Keratinocyte (primary cell): ENCODE measurements at regions not wholly inside any gene's neighbourhood (a gene's known extent, or its start where the extent isn't known, plus 50 kb on each side); places are given as distances from the start of the nearest gene placed in this dataset.

Experiments used
- DNase-seq: peaks from one replicate; pipeline ENCODE4 v3.0.0-alpha.2; 2011; ENCODE audit warnings: low read depth, missing footprints, low spot score
- FAIRE-seq: peaks from 2 replicates; lab custom pipeline; 2011; peaks lifted over from hg19 to GRCh38; lab: Jason Lieb, UNC
- H2AFZ ChIP-seq: 2 replicates; pipeline ENCODE4 v1.6.0; 2012; ENCODE audit warnings: low read length, control low read depth, inconsistent platforms; ENCODE audit not compliant: control insufficient read depth
- H3K27ac ChIP-seq: 2 replicates; pipeline ENCODE4 v1.5.1; 2011; ENCODE audit warnings: low read length; ENCODE audit not compliant: control insufficient read depth, insufficient read depth
- H3K27me3 ChIP-seq: 3 replicates; pipeline ENCODE4 v1.6.0; 2011; ENCODE audit warnings: low read length; ENCODE audit not compliant: control insufficient read depth, insufficient read depth; ENCODE audit errors: extremely low read depth
- H3K36me3 ChIP-seq, 2 experiments: 2 replicates in 1 of 2; 3 replicates in 1 of 2; pipeline ENCODE4 v1.5.1; 2011; ENCODE audit warnings: low read length in 2 of 2, mild to moderate bottlenecking in 1 of 2; ENCODE audit not compliant: control insufficient read depth in 2 of 2, insufficient read depth in 2 of 2; ENCODE audit errors: extremely low read depth in 1 of 2
- H3K4me1 ChIP-seq: 3 replicates; pipeline ENCODE4 v1.5.1; 2011; ENCODE audit warnings: low read length; ENCODE audit not compliant: control insufficient read depth, insufficient read depth; ENCODE audit errors: extremely low read depth
- H3K4me2 ChIP-seq: 3 replicates; pipeline ENCODE4 v1.6.0; 2011; ENCODE audit warnings: low read depth, low read length; ENCODE audit not compliant: control insufficient read depth, insufficient read depth; ENCODE audit errors: extremely low read depth
- H3K4me3 ChIP-seq, 3 experiments: fragments of 200-600 bp in 1 of 3; sonication (generic) in 1 of 3; 2 replicates in 2 of 3; 3 replicates in 1 of 3; pipeline ENCODE4 v1.5.1; 2011 to 2016; ENCODE audit warnings: low read length in 3 of 3, mild to moderate bottlenecking in 3 of 3, control low read depth in 2 of 3, inconsistent platforms in 1 of 3, low read depth in 1 of 3, mixed read lengths in 1 of 3, mixed run types in 1 of 3, moderate library complexity in 1 of 3; ENCODE audit not compliant: control insufficient read depth in 2 of 3, insufficient read depth in 2 of 3; ENCODE audit errors: extremely low read depth in 1 of 3
- H3K79me2 ChIP-seq: 2 replicates; pipeline ENCODE4 v1.6.0; 2012; ENCODE audit warnings: low read length; ENCODE audit not compliant: control insufficient read depth, insufficient read depth
- H3K9ac ChIP-seq: 3 replicates; pipeline ENCODE4 v1.6.0; 2011; ENCODE audit warnings: low read length; ENCODE audit not compliant: control insufficient read depth, insufficient read depth; ENCODE audit errors: extremely low read depth
- H3K9me1 ChIP-seq: 3 replicates; pipeline ENCODE4 v1.6.0; 2011; ENCODE audit warnings: low read length; ENCODE audit not compliant: control insufficient read depth, insufficient read depth; ENCODE audit errors: extremely low read depth
- H3K9me3 ChIP-seq: 2 replicates; pipeline ENCODE4 v1.5.1; 2012; ENCODE audit warnings: low read depth, low read length; ENCODE audit not compliant: control insufficient read depth
- H4K20me1 ChIP-seq: 3 replicates; pipeline ENCODE4 v1.6.0; 2011; ENCODE audit warnings: low read length; ENCODE audit not compliant: control insufficient read depth, insufficient read depth; ENCODE audit errors: extremely low read depth
- EZH2 ChIP-seq: IDR thresholded peaks from one replicate; pipeline ENCODE4 v1.6.1; 2012; ENCODE audit warnings: inconsistent platforms, mild to moderate bottlenecking, low read length, moderate library complexity
- dilution Hi-C: fragments of 300-500 bp; cut with MboI; formaldehyde crosslinking; loops from one replicate; pipeline ENCODE4 v1.7.0; 2020; ENCODE audit warnings: low sequenced_read_pairs; ENCODE audit not compliant: extremely low pct_ligation_motif_present
- TF ChIP-seq, protein P1 (sequence below), 3 experiments: IDR thresholded peaks in 1 of 3; conservative IDR thresholded peaks in 1 of 3; optimal IDR thresholded peaks in 1 of 3; 2 replicates in 2 of 3; 3 replicates in 1 of 3; pipeline versions ENCODE3 to v1.5.1; 2011; ENCODE audit warnings: low read length in 3 of 3, mild to moderate bottlenecking in 3 of 3, moderate library complexity in 2 of 3, control low read depth in 1 of 3, inconsistent platforms in 1 of 3; ENCODE audit not compliant: insufficient read depth in 2 of 3; ENCODE audit errors: extremely low read depth in 1 of 3

DNA sequence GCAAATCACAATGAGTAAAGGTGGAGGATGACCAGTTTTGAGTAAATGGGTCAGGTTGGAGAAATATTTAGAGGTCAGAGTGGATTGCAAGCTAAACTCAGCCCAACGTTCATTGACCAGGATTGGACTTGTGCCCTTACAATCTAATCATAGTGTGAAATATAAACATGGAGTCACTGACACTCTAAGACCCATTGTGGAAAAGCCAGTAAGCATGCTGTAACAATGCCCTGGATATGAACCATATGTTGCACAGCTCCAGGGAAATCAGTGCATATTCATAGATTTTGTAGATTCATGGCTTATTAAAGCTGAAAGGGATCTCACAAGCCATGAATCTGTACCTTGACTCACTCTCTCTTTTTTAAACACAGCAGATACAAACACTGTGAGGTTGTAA is 660.2 kb upstream of the LMCD1 start:
- Histone ChIP-seq H3K79me2 (no peaks in the 10 kb centered on the region), H2AFZ (no peak overlapping the region), H4K20me1 (no peaks in the 10 kb centered on the region), H3K9me1 (no peaks in the 10 kb centered on the region), H3K9ac (no peak overlapping the region), H3K27ac (no peak overlapping the region), H3K4me1 (no peaks in the 10 kb centered on the region), H3K9me3 (no peaks in the 10 kb centered on the region), H3K4me3 (no peak overlapping the region), H3K27me3 (no peaks in the 10 kb centered on the region), H3K4me2 (no peak overlapping the region), H3K36me3 (no peaks in the 10 kb centered on the region)
- dilution Hi-C loops: no loop called here
- TF ChIP-seq, protein P1, sequence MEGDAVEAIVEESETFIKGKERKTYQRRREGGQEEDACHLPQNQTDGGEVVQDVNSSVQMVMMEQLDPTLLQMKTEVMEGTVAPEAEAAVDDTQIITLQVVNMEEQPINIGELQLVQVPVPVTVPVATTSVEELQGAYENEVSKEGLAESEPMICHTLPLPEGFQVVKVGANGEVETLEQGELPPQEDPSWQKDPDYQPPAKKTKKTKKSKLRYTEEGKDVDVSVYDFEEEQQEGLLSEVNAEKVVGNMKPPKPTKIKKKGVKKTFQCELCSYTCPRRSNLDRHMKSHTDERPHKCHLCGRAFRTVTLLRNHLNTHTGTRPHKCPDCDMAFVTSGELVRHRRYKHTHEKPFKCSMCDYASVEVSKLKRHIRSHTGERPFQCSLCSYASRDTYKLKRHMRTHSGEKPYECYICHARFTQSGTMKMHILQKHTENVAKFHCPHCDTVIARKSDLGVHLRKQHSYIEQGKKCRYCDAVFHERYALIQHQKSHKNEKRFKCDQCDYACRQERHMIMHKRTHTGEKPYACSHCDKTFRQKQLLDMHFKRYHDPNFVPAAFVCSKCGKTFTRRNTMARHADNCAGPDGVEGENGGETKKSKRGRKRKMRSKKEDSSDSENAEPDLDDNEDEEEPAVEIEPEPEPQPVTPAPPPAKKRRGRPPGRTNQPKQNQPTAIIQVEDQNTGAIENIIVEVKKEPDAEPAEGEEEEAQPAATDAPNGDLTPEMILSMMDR (optimal IDR thresholded peaks at IDR 0.05 in 1 of 3, IDR thresholded peaks at IDR 0.05 in 1 of 3, conservative IDR thresholded peaks at IDR 0.05 in 1 of 3; ENCODE audit: extremely low read depth in 1 of 3, insufficient read depth in 2 of 3, low read length in 3 of 3): no peak
- no peak for TF ChIP-seq EZH2
- DNase-seq: no peak
- FAIRE-seq: no peak

DNA sequence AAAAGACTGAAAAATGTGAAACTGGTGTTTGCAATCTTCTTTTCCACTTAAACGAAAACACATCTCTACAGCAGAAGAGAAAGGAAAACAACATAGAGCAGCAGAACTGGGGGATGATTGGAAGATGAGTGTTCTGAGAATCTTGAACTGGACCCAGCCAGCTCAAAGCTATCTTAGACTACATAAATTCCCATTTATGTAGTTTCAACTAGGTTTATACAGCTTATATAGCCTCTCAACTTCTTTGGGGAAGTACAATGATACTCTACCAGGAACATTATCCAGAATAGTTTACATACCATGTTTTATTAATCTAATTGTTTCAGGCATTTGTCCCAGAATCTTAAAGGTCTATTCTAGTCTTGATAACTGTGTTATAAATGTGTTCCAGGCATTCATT is 658.2 kb upstream of the LMCD1 start:
- Histone ChIP-seq H2AFZ (no peak overlapping the region), H3K27me3 (no peaks in the 10 kb centered on the region), H4K20me1 (no peaks in the 10 kb centered on the region), H3K27ac (no peak overlapping the region), H3K4me3 (no peak overlapping the region), H3K9me1 (no peaks in the 10 kb centered on the region), H3K9ac (no peak overlapping the region), H3K9me3 (no peaks in the 10 kb centered on the region), H3K4me1 (no peaks in the 10 kb centered on the region), H3K4me2 (no peak overlapping the region), H3K79me2 (no peaks in the 10 kb centered on the region), H3K36me3 (no peaks in the 10 kb centered on the region)
- dilution Hi-C loops: no loop called here
- FAIRE-seq: no peak
- TF ChIP-seq, protein P1 (optimal IDR thresholded peaks at IDR 0.05 in 1 of 3, IDR thresholded peaks at IDR 0.05 in 1 of 3, conservative IDR thresholded peaks at IDR 0.05 in 1 of 3; ENCODE audit: extremely low read depth in 1 of 3, insufficient read depth in 2 of 3, low read length in 3 of 3): no peak
- no peak for TF ChIP-seq EZH2
- no peak for DNase-seq
